ENCODE measurements at regions not wholly inside any gene's neighbourhood (a gene's known extent, or its start where the extent isn't known, plus 50 kb on each side); places are given as distances from the start of the nearest gene placed in this dataset.

DNA sequence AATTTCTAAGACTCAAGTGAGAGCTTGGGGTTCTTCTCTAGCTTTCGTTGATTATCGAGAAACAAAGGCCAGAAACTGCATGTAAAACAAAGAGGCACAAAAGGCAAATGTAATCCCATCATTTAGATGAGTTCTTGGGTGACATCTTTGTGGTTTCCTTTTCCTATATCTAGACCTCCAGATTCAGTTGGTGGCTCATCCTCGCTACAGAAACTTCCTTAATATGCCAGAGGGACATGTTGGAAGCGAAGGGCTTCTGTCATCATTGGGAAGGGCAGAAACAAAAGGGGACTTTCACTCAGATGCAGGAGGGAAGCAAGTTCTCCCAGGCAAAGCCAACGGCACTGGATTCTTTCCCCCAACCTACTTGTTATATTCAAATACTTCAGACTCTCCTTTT is 150.6 kb upstream of the ZFHX3 start:
- in situ Hi-C loops (cut with MboI; ENCODE audit: low sequenced_read_pairs): no loop called here
- ATAC-seq (ENCODE audit: low read depth): no peak
- H3K18ac ChIP-seq (ENCODE audit: low read depth, low read length): no peak overlapping the region
- dilution Hi-C loops (cut with HindIII; ENCODE audit: low sequenced_read_pairs, unreplicated experiment): no loop called here
- H4K8ac ChIP-seq (ENCODE audit: low read depth in 2 of 2, low read length in 2 of 2): no peak overlapping the region
- H3K9me3 ChIP-seq (ENCODE audit: control insufficient read depth, insufficient read depth, low read length): no peaks in the 10 kb centered on the region
- no CpG with 5 or more reads among the region's 5 CpGs for WGBS, 2 experiments (ENCODE audit: extremely low coverage in 2 of 2, insufficient read length in 1 of 2)
- no peak for DNase-seq
- H4K91ac ChIP-seq (ENCODE audit: insufficient read depth, low read depth, low read length): no peak overlapping the region
- no peak overlapping the region for H2BK120ac ChIP-seq (ENCODE audit: low read depth, low read length)
- ChIA-PET CTCF (interaction anchor here (0.7 kb wide), 2 partner anchors 158 to 1705 kb away, joined by 3 to 7 read pairs; no protein-coding TSS in a partner anchor), POLR2A (ENCODE audit: unreplicated experiment) (interaction anchor here (0.6 kb wide), 1 partner anchor 136 kb away, joined by 14 read pairs; no protein-coding TSS in a partner anchor)
- H3K4ac ChIP-seq (ENCODE audit: low read depth, low read length): no peak overlapping the region
- intact Hi-C loops (cut with micrococcal nuclease): no loop called here
- no peak overlapping the region for H2BK20ac ChIP-seq (ENCODE audit: low read depth, low read length)
- no peak overlapping the region for H3K56ac ChIP-seq (ENCODE audit: extremely low read depth, insufficient read depth, low read length)
- no peak overlapping the region for H3K23ac ChIP-seq (ENCODE audit: low read depth, low read length)
- no peak overlapping the region for H3K4me2 ChIP-seq (ENCODE audit: low read depth, low read length)
- no peak overlapping the region for H2BK5ac ChIP-seq (ENCODE audit: low read depth, low read length, poor library complexity, severe bottlenecking)
- no peak overlapping the region for H3K4me3 ChIP-seq (ENCODE audit: insufficient read depth, low read depth, low read length)
- no peak overlapping the region for H2AK5ac ChIP-seq (ENCODE audit: low read depth, low read length)
- no peak overlapping the region for H3K14ac ChIP-seq (replicated peaks; ENCODE audit: low read depth, low read length)
- BruUV-seq (replicated peaks): no TSS peak
- no peak overlapping the region for H3K9ac ChIP-seq (ENCODE audit: low read depth, low read length)
- no peak overlapping the region for H4K5ac ChIP-seq (ENCODE audit: low read depth, low read length)
- no peaks in the 10 kb centered on the region for H3K36me3 ChIP-seq (ENCODE audit: control insufficient read depth, insufficient read depth, low read length)
- no peaks in the 10 kb centered on the region for H3K79me1 ChIP-seq (ENCODE audit: low read depth in 1 of 2, low read length in 2 of 2)
- no peak overlapping the region for H2AK9ac ChIP-seq (replicated peaks; ENCODE audit: low read depth, low read length, poor library complexity)
- H3K27ac ChIP-seq (ENCODE audit: insufficient read depth, low read length): no peak overlapping the region
- H2BK15ac ChIP-seq (ENCODE audit: low read depth, low read length): no peak overlapping the region
- no peaks in the 10 kb centered on the region for H3K27me3 ChIP-seq (ENCODE audit: control insufficient read depth, insufficient read depth, low read length)
- TF ChIP-seq SMC3 (IDR thresholded peaks at IDR 0.05; ENCODE audit: low read depth, low read length) (no peak), NFE2L2 (IDR thresholded peaks at IDR 0.05; ENCODE audit: low read depth, low read length) (no peak), CHD1 (IDR thresholded peaks at IDR 0.05; ENCODE audit: low read depth, low read length) (no peak), RCOR1 (IDR thresholded peaks at IDR 0.05; ENCODE audit: insufficient replicate concordance, low read length) (no peak), RAD21 (IDR thresholded peaks at IDR 0.05; ENCODE audit: low read length) (no peak), FOS (IDR thresholded peaks at IDR 0.05; ENCODE audit: low read depth, low read length) (no peak), MXI1 (IDR thresholded peaks at IDR 0.05; ENCODE audit: borderline replicate concordance, low read depth, low read length) (no peak), CEBPB (IDR thresholded peaks at IDR 0.05; ENCODE audit: low read depth, low read length) (no peak), RFX5 (IDR thresholded peaks at IDR 0.05; ENCODE audit: low read depth, low read length) (no peak), MAZ (IDR thresholded peaks at IDR 0.05; ENCODE audit: borderline replicate concordance, low read depth, low read length) (no peak), MAFK (IDR thresholded peaks at IDR 0.05; ENCODE audit: low read depth, low read length) (no peak), POLR2A (IDR thresholded peaks at IDR 0.05; ENCODE audit: low read depth, low read length) (no peak), BHLHE40 (IDR thresholded peaks at IDR 0.05; ENCODE audit: low read depth, low read length) (no peak)
- TF ChIP-seq, protein P1, sequence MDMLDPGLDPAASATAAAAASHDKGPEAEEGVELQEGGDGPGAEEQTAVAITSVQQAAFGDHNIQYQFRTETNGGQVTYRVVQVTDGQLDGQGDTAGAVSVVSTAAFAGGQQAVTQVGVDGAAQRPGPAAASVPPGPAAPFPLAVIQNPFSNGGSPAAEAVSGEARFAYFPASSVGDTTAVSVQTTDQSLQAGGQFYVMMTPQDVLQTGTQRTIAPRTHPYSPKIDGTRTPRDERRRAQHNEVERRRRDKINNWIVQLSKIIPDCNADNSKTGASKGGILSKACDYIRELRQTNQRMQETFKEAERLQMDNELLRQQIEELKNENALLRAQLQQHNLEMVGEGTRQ (IDR thresholded peaks at IDR 0.05; ENCODE audit: low read depth, low read length): no peak
- TF ChIP-seq, protein P2, sequence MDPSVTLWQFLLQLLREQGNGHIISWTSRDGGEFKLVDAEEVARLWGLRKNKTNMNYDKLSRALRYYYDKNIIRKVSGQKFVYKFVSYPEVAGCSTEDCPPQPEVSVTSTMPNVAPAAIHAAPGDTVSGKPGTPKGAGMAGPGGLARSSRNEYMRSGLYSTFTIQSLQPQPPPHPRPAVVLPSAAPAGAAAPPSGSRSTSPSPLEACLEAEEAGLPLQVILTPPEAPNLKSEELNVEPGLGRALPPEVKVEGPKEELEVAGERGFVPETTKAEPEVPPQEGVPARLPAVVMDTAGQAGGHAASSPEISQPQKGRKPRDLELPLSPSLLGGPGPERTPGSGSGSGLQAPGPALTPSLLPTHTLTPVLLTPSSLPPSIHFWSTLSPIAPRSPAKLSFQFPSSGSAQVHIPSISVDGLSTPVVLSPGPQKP (IDR thresholded peaks at IDR 0.05; ENCODE audit: borderline replicate concordance, low read depth, low read length): no peak
- TF ChIP-seq, protein P3, sequence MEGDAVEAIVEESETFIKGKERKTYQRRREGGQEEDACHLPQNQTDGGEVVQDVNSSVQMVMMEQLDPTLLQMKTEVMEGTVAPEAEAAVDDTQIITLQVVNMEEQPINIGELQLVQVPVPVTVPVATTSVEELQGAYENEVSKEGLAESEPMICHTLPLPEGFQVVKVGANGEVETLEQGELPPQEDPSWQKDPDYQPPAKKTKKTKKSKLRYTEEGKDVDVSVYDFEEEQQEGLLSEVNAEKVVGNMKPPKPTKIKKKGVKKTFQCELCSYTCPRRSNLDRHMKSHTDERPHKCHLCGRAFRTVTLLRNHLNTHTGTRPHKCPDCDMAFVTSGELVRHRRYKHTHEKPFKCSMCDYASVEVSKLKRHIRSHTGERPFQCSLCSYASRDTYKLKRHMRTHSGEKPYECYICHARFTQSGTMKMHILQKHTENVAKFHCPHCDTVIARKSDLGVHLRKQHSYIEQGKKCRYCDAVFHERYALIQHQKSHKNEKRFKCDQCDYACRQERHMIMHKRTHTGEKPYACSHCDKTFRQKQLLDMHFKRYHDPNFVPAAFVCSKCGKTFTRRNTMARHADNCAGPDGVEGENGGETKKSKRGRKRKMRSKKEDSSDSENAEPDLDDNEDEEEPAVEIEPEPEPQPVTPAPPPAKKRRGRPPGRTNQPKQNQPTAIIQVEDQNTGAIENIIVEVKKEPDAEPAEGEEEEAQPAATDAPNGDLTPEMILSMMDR (conservative IDR thresholded peaks at IDR 0.05; ENCODE audit: low read depth, low read length): no peak
- no peak overlapping the region for H2AFZ ChIP-seq (replicated peaks; ENCODE audit: low read length, poor library complexity)
- H3K4me1 ChIP-seq (ENCODE audit: control insufficient read depth, insufficient read depth, low read length): peaks cover 2% of the 10 kb centered on the region; the same call in 1 of the 2 replicates
- H4K20me1 ChIP-seq (ENCODE audit: insufficient read depth, low read length): no peaks in the 10 kb centered on the region
- H3K9me1 ChIP-seq (ENCODE audit: insufficient read depth, low read length): no peaks in the 10 kb centered on the region
